HepG2 (cell line): ENCODE measurements at regions not wholly inside any gene's neighbourhood (a gene's known extent, or its start where the extent isn't known, plus 50 kb on each side); places are given as distances from the start of the nearest gene placed in this dataset.

Experiments used
- ATAC-seq: fragments of 200-7000 bp; cut with Tn5 transposase; 3 replicates; pipeline ENCODE4 v1.9.1; 2020; ENCODE audit warnings: mild to moderate bottlenecking, moderate library complexity
- BruUV-seq: library from RNA; stranded (reverse); fragments of 400-500 nt; replicated peaks from 2 replicates; lab custom pipeline; 2021; lab: Mats Ljungman, UMichigan
- CTCF ChIA-PET: fragments of 300-600 bp; formaldehyde crosslinking; extraction: SDS; loops from one replicate; lab custom pipeline; 2021; ENCODE audit warnings: low total read pairs, inconsistent platforms, low intra/inter-chr PET ratio; lab: Yijun Ruan, JAX
- POLR2A ChIA-PET: fragments of 350-600 bp; sonication (Branson Sonifier 250); formaldehyde crosslinking; loops from one replicate; lab custom pipeline; 2020; ENCODE audit warnings: antibody characterized with exemption, inconsistent platforms; lab: Yijun Ruan, JAX
- DNase-seq: peaks from one replicate; pipeline ENCODE4 v3.0.0-alpha.2; 2015; ENCODE audit warnings: low spot score
- FAIRE-seq: peaks from 3 replicates; lab custom pipeline; 2011; peaks lifted over from hg19 to GRCh38; lab: Jason Lieb, UNC
- H2AFZ ChIP-seq: one replicate; pipeline ENCODE4 v1.6.1; 2011; ENCODE audit warnings: low read length, inconsistent platforms
- H3K27ac ChIP-seq: fragments of 300-600 bp; 3 replicates; pipeline ENCODE4 v1.8.0; 2011; ENCODE audit warnings: mixed run types, mild to moderate bottlenecking, mixed read lengths, low read length, inconsistent platforms; ENCODE audit not compliant: insufficient read depth; ENCODE audit errors: extremely low read length
- H3K27me3 ChIP-seq, 2 experiments: fragments of 200-600 bp in 1 of 2; 2 replicates in 1 of 2; 3 replicates in 1 of 2; pipeline versions ENCODE4 v1.6.0 to v1.8.0; 2011; ENCODE audit warnings: low read length in 2 of 2, mild to moderate bottlenecking in 2 of 2, moderate library complexity in 2 of 2, inconsistent platforms in 1 of 2; ENCODE audit not compliant: insufficient read depth in 2 of 2, control insufficient read depth in 1 of 2
- H3K36me3 ChIP-seq, 2 experiments: fragments of 200-600 bp in 1 of 2; replicated peaks in 1 of 2; 2 replicates in 1 of 2; 3 replicates in 1 of 2; pipeline versions ENCODE4 v1.5.1 to v1.8.0; 2011; ENCODE audit warnings: low read length in 2 of 2, inconsistent platforms in 1 of 2; ENCODE audit not compliant: insufficient read depth in 2 of 2, control insufficient read depth in 1 of 2
- H3K4me1 ChIP-seq: 2 replicates; pipeline ENCODE4 v1.5.1; 2012; ENCODE audit warnings: low read length, inconsistent platforms; ENCODE audit not compliant: insufficient read depth
- H3K4me2 ChIP-seq: 2 replicates; pipeline ENCODE4 v1.6.0; 2011; ENCODE audit warnings: low read depth, low read length, inconsistent platforms
- H3K4me3 ChIP-seq, 3 experiments: fragments of 200-600 bp in 1 of 3; sonication (generic), shearing (Covaris generic) in 1 of 3; replicated peaks in 1 of 3; 2 replicates each; pipeline ENCODE4 v1.5.1; 2011 to 2016; ENCODE audit warnings: low read length in 3 of 3, inconsistent platforms in 2 of 3, low read depth in 2 of 3, mild to moderate bottlenecking in 2 of 3, control low read depth in 1 of 3, mixed read lengths in 1 of 3; ENCODE audit not compliant: insufficient read depth in 1 of 3
- H3K79me2 ChIP-seq: one replicate; pipeline ENCODE4 v1.6.1; 2011; ENCODE audit warnings: low read length, inconsistent platforms; ENCODE audit not compliant: insufficient read depth
- H3K9ac ChIP-seq: 2 replicates; pipeline ENCODE4 v1.6.0; 2011; ENCODE audit warnings: mild to moderate bottlenecking, low read depth, low read length, inconsistent platforms; ENCODE audit not compliant: insufficient read depth
- H3K9me3 ChIP-seq: 2 replicates; pipeline ENCODE4 v1.5.1; 2012; ENCODE audit warnings: mild to moderate bottlenecking, low read length
- H4K20me1 ChIP-seq: 2 replicates; pipeline ENCODE4 v1.6.0; 2011; ENCODE audit warnings: inconsistent platforms, mild to moderate bottlenecking, low read length, moderate library complexity; ENCODE audit not compliant: insufficient read depth
- DMTF1 ChIP-seq: sonication (generic); formaldehyde crosslinking; IDR thresholded peaks from 2 replicates; pipeline ENCODE4 v1.4.0; 2020; ENCODE audit warnings: mild to moderate bottlenecking, missing genetic modification reagents
- HHEX ChIP-seq: IDR thresholded peaks from 2 replicates; pipeline ENCODE4 v1.6.1; 2016; ENCODE audit warnings: control low read depth
- HNRNPLL ChIP-seq: fragments of 200-400 bp; formaldehyde crosslinking; IDR thresholded peaks from 2 replicates; pipeline ENCODE4 v1.6.1; 2017; ENCODE audit warnings: mild to moderate bottlenecking, low read depth, low read length; ENCODE audit not compliant: poor library complexity, severe bottlenecking
- HOXA7 ChIP-seq: sonication (generic); formaldehyde crosslinking; IDR thresholded peaks from 2 replicates; pipeline ENCODE4 v1.8.1; 2022; ENCODE audit warnings: mild to moderate bottlenecking, missing genetic modification reagents, moderate library complexity
- ISL2 ChIP-seq: sonication (generic); formaldehyde crosslinking; IDR thresholded peaks from 2 replicates; pipeline ENCODE4 v1.5.0; 2020; ENCODE audit warnings: missing genetic modification reagents
- MXI1 ChIP-seq: IDR thresholded peaks from 3 replicates; pipeline ENCODE4 v1.6.1; 2012; ENCODE audit warnings: low read depth, low read length, inconsistent platforms, borderline replicate concordance
- POLR2G ChIP-seq: fragments of 200-400 bp; formaldehyde crosslinking; IDR thresholded peaks from 2 replicates; pipeline ENCODE4 v1.6.1; 2018; ENCODE audit warnings: mild to moderate bottlenecking, low read depth, low read length, moderate library complexity
- PREB ChIP-seq: sonication (generic); formaldehyde crosslinking; IDR thresholded peaks from 2 replicates; pipeline ENCODE4 v1.4.0; 2020; ENCODE audit warnings: missing genetic modification reagents
- RCOR2 ChIP-seq: IDR thresholded peaks from 2 replicates; pipeline ENCODE4 v1.6.1; 2016; ENCODE audit warnings: missing biosample characterization, missing genetic modification reagents
- RELA ChIP-seq: sonication (generic); formaldehyde crosslinking; IDR thresholded peaks from 2 replicates; pipeline ENCODE4 v1.4.0; 2020; ENCODE audit warnings: missing genetic modification reagents
- SALL1 ChIP-seq: sonication (generic); formaldehyde crosslinking; IDR thresholded peaks from 2 replicates; pipeline ENCODE4 v1.8.0; 2022; ENCODE audit warnings: mild to moderate bottlenecking, missing genetic modification reagents
- WIZ ChIP-seq: sonication (generic); formaldehyde crosslinking; IDR thresholded peaks from 2 replicates; pipeline ENCODE4 v1.5.1; 2020; ENCODE audit warnings: mild to moderate bottlenecking, missing genetic modification reagents
- ZBTB37 ChIP-seq: sonication (generic); formaldehyde crosslinking; IDR thresholded peaks from 2 replicates; pipeline ENCODE4 v1.4.0; 2020; ENCODE audit warnings: mild to moderate bottlenecking, missing genetic modification reagents
- ZHX1 ChIP-seq: sonication (generic); formaldehyde crosslinking; IDR thresholded peaks from 2 replicates; pipeline ENCODE4 v1.8.1; 2022; ENCODE audit warnings: low read depth, mild to moderate bottlenecking, missing genetic modification reagents
- ZNF180 ChIP-seq: sonication (generic); formaldehyde crosslinking; IDR thresholded peaks from 2 replicates; pipeline ENCODE4 v1.4.0; 2020; ENCODE audit warnings: low read depth, missing genetic modification reagents, borderline replicate concordance
- ZNF670 ChIP-seq: sonication (generic); formaldehyde crosslinking; IDR thresholded peaks from 2 replicates; pipeline ENCODE4 v1.8.0; 2022; ENCODE audit warnings: mild to moderate bottlenecking, missing genetic modification reagents, borderline replicate concordance
- WGBS: methylation state at CpG from one replicate; pipeline ENCODE4 v1.1.6; 2017; ENCODE audit warnings: low lambda C conversion rate; 5-methylcytosine and 5-hydroxymethylcytosine counted together
- in situ Hi-C: cut with HindIII; loops from 2 replicates; pipeline ENCODE4 v1.10.0; 2017; ENCODE audit warnings: low pct_unique_long_range_greater_than_20kb; ENCODE audit not compliant: extremely low pct_ligation_motif_present
- intact Hi-C: fragments of 100-400 bp; cut with micrococcal nuclease; formaldehyde crosslinking; loops from one replicate; pipeline ENCODE4 v1.10.0; 2022; ENCODE audit not compliant: unreplicated experiment

GRCh38 chr3:150239766-150240165 is 168.3 kb upstream of the TSC22D2 start:
- CTCF ChIA-PET: interaction anchor here (1.8 kb wide), 1 partner anchor 256 kb away, joined by 11 read pairs; no protein-coding TSS in a partner anchor
- no peak overlapping the region for H3K4me3 ChIP-seq
- intact Hi-C loops (loop anchor here (1.0 kb wide), 1 partner anchor 256 kb away; no protein-coding TSS in a partner anchor), in situ Hi-C loops (no loop called here)
- POLR2A ChIA-PET: no interaction called here
- H3K9me3 ChIP-seq: no peaks in the 10 kb centered on the region
- no peak overlapping the region for H2AFZ ChIP-seq
- H3K27ac ChIP-seq: no peak overlapping the region
- BruUV-seq: no TSS peak
- no peak overlapping the region for H3K9ac ChIP-seq
- H4K20me1 ChIP-seq: no peaks in the 10 kb centered on the region
- no peaks in the 10 kb centered on the region for H3K36me3 ChIP-seq
- DNase-seq (no peak), ATAC-seq (no peak), FAIRE-seq (no peak)
- H3K4me2 ChIP-seq: no peak overlapping the region
- H3K79me2 ChIP-seq: no peaks in the 10 kb centered on the region
- WGBS: 2% methylated on average over 1 of the region's 1 CpG
- H3K4me1 ChIP-seq: 0 out of 2 replicates have a peak, but pooled peaks cover 4% of the 10 kb centered on the region
- H3K27me3 ChIP-seq: no peaks in the 10 kb centered on the region; a peak in 1 of 5 replicates
- TF ChIP-seq RELA (CRISPR knock-in tag) (no peak), RCOR2 (no peak), HOXA7 (CRISPR knock-in tag) (no peak), POLR2G (no peak), HNRNPLL (no peak), SALL1 (no peak), DMTF1 (CRISPR knock-in tag) (no peak), HHEX (CRISPR knock-in tag) (no peak), ZNF180 (CRISPR knock-in tag) (no peak), ZBTB37 (no peak), WIZ (CRISPR knock-in tag) (no peak), PREB (CRISPR knock-in tag) (no peak), MXI1 (no peak), ISL2 (CRISPR knock-in tag) (no peak), ZNF670 (no peak), ZHX1 (CRISPR knock-in tag) (no peak)
